Fibroblast of lung (primary cell): ENCODE measurements at regions not wholly inside any gene's neighbourhood (a gene's known extent, or its start where the extent isn't known, plus 50 kb on each side); places are given as distances from the start of the nearest gene placed in this dataset.

ENCODE experiments used
- DNase-seq, 2 donors: peaks; one replicate each; pipeline versions ENCODE4 v3.0.0 to v3.0.0-alpha.2; 2010; ENCODE audit warnings: low read depth in 2 of 2
- H2AFZ ChIP-seq: 2 replicates; pipeline ENCODE4 v1.5.1; 2012; ENCODE audit warnings: low read length, control low read depth, inconsistent platforms
- H3K27ac ChIP-seq: 2 replicates; pipeline ENCODE4 v1.5.1; 2011; ENCODE audit warnings: low read length, control low read depth; ENCODE audit not compliant: insufficient read depth
- H3K27me3 ChIP-seq: 2 replicates; pipeline ENCODE4 v1.5.1; 2011; ENCODE audit warnings: mild to moderate bottlenecking, low read length; ENCODE audit not compliant: control insufficient read depth, insufficient read depth
- H3K36me3 ChIP-seq: 2 replicates; pipeline ENCODE4 v1.5.1; 2011; ENCODE audit warnings: low read length; ENCODE audit not compliant: control insufficient read depth, insufficient read depth
- H3K4me1 ChIP-seq: 2 replicates; pipeline ENCODE4 v1.5.1; 2011; ENCODE audit warnings: low read length; ENCODE audit not compliant: control insufficient read depth, insufficient read depth; ENCODE audit errors: extremely low read depth
- H3K4me2 ChIP-seq: 2 replicates; pipeline ENCODE4 v1.5.1; 2011; ENCODE audit warnings: low read length, control low read depth; ENCODE audit not compliant: insufficient read depth; ENCODE audit errors: extremely low read depth
- H3K4me3 ChIP-seq, 4 experiments: fragments of 200-600 bp in 1 of 4; sonication (generic) in 1 of 4; replicated peaks in 1 of 4; 2 replicates each; pipeline ENCODE4 v1.5.1; 2011 to 2016; ENCODE audit warnings: low read length in 4 of 4, low read depth in 3 of 4, mild to moderate bottlenecking in 3 of 4, control low read depth in 2 of 4, inconsistent platforms in 1 of 4, mixed read lengths in 1 of 4; ENCODE audit not compliant: insufficient read depth in 1 of 4; ENCODE audit errors: control extremely low read depth in 1 of 4
- H3K79me2 ChIP-seq: 2 replicates; pipeline ENCODE4 v1.5.1; 2012; ENCODE audit warnings: mild to moderate bottlenecking, low read length, inconsistent platforms; ENCODE audit not compliant: control insufficient read depth, insufficient read depth
- H3K9ac ChIP-seq: 2 replicates; pipeline ENCODE4 v1.5.1; 2011; ENCODE audit warnings: mild to moderate bottlenecking, low read length, control low read depth; ENCODE audit not compliant: insufficient read depth
- H3K9me3 ChIP-seq: 2 replicates; pipeline ENCODE4 v1.5.1; 2012; ENCODE audit warnings: low read depth, low read length; ENCODE audit not compliant: control insufficient read depth, insufficient read depth
- H4K20me1 ChIP-seq: 2 replicates; pipeline ENCODE4 v1.5.1; 2011; ENCODE audit warnings: low read length; ENCODE audit not compliant: control insufficient read depth, insufficient read depth; ENCODE audit errors: extremely low read depth
- EZH2 ChIP-seq: IDR thresholded peaks from 2 replicates; pipeline ENCODE4 v1.5.1; 2012; ENCODE audit warnings: low read length, control low read depth, mild to moderate bottlenecking; ENCODE audit errors: missing control alignments
- TF ChIP-seq, protein P1 (sequence below), 2 donors: IDR thresholded peaks in 1 of 2; conservative IDR thresholded peaks in 1 of 2; 1 replicate in 1 of 2; 2 replicates in 1 of 2; pipeline ENCODE4 v1.5.1; 2011 to 2012; ENCODE audit warnings: low read length in 2 of 2, control low read depth in 1 of 2, inconsistent platforms in 1 of 2, low read depth in 1 of 2, mild to moderate bottlenecking in 1 of 2

DNA sequence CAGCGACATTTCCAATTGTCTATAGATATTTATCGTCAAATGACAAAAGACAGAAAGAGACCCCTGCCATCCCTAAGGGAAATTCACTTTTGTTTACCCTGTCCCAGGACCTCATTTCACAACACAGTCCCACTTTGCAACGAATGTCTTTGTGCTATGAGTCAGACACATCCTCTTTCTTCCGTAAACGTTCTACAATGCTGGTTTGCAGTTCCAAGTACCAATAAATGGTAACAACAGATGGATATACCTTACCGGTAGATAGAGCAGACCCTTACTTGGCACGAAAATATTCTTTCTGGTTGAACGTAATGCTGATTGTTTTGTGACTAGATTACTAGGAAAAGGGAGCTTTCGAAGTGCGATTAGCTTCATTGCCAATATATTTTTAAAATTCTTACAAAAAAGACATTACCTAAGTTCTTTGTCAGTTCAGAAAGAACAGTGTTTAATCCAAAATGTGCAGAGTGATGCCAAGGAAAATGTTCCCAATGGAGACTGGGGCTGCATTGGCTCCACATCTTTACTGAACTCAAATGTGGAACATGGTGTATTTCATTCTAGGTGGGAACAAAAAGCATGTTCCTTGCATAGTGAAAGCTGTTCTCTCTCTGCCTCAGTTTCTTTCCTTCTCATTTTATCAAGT lies 202.5 kb upstream of the SLC27A6 start:
- TF ChIP-seq, protein P1, sequence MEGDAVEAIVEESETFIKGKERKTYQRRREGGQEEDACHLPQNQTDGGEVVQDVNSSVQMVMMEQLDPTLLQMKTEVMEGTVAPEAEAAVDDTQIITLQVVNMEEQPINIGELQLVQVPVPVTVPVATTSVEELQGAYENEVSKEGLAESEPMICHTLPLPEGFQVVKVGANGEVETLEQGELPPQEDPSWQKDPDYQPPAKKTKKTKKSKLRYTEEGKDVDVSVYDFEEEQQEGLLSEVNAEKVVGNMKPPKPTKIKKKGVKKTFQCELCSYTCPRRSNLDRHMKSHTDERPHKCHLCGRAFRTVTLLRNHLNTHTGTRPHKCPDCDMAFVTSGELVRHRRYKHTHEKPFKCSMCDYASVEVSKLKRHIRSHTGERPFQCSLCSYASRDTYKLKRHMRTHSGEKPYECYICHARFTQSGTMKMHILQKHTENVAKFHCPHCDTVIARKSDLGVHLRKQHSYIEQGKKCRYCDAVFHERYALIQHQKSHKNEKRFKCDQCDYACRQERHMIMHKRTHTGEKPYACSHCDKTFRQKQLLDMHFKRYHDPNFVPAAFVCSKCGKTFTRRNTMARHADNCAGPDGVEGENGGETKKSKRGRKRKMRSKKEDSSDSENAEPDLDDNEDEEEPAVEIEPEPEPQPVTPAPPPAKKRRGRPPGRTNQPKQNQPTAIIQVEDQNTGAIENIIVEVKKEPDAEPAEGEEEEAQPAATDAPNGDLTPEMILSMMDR (conservative IDR thresholded peaks at IDR 0.05 in 1 of 2, IDR thresholded peaks at IDR 0.05 in 1 of 2; ENCODE audit: low read depth in 1 of 2, low read length in 2 of 2): no peak
- TF ChIP-seq EZH2: no peak
- H3K27me3 ChIP-seq: no peaks in the 10 kb centered on the region
- H3K36me3 ChIP-seq: no peaks in the 10 kb centered on the region
- H3K4me3 ChIP-seq: no peak overlapping the region
- no peaks in the 10 kb centered on the region for H3K79me2 ChIP-seq
- H3K27ac ChIP-seq: no peak overlapping the region
- H3K4me1 ChIP-seq: no peaks in the 10 kb centered on the region
- no peaks in the 10 kb centered on the region for H3K9me3 ChIP-seq
- H2AFZ ChIP-seq: no peak overlapping the region
- no peaks in the 10 kb centered on the region for H4K20me1 ChIP-seq
- no peak for DNase-seq
- no peak overlapping the region for H3K9ac ChIP-seq
- no peak overlapping the region for H3K4me2 ChIP-seq

DNA sequence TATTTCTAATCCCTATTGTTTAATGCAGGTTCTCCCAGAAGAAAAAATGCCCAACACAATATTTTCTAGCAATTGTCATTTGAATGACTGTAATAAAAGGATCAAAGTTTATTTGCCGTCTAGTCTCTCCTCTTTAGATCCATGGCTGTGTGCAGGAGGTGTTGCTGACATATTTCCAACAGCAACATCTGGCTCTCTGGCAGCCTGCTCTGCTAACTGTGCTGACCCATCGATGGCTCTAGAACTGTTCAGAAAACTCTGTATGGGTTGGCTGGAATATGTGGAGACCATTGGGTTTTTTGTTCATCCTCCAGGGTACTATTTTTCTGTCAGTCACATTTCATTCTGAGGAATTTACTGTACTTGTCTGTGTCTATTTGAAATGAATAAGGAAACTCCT lies 202.0 kb upstream of the SLC27A6 start:
- no peak overlapping the region for H3K4me2 ChIP-seq
- no peak overlapping the region for H3K9ac ChIP-seq
- TF ChIP-seq, protein P1 (conservative IDR thresholded peaks at IDR 0.05 in 1 of 2, IDR thresholded peaks at IDR 0.05 in 1 of 2; ENCODE audit: low read depth in 1 of 2, low read length in 2 of 2): no peak
- TF ChIP-seq EZH2: no peak
- no peaks in the 10 kb centered on the region for H3K27me3 ChIP-seq
- H3K9me3 ChIP-seq: no peaks in the 10 kb centered on the region
- no peak overlapping the region for H2AFZ ChIP-seq
- H3K36me3 ChIP-seq: no peaks in the 10 kb centered on the region
- H3K27ac ChIP-seq: no peak overlapping the region
- no peaks in the 10 kb centered on the region for H3K79me2 ChIP-seq
- H3K4me3 ChIP-seq: no peak overlapping the region
- peak in 1 of 2 donors; percentile 28 for DNase-seq
- no peaks in the 10 kb centered on the region for H4K20me1 ChIP-seq
- no peaks in the 10 kb centered on the region for H3K4me1 ChIP-seq

DNA sequence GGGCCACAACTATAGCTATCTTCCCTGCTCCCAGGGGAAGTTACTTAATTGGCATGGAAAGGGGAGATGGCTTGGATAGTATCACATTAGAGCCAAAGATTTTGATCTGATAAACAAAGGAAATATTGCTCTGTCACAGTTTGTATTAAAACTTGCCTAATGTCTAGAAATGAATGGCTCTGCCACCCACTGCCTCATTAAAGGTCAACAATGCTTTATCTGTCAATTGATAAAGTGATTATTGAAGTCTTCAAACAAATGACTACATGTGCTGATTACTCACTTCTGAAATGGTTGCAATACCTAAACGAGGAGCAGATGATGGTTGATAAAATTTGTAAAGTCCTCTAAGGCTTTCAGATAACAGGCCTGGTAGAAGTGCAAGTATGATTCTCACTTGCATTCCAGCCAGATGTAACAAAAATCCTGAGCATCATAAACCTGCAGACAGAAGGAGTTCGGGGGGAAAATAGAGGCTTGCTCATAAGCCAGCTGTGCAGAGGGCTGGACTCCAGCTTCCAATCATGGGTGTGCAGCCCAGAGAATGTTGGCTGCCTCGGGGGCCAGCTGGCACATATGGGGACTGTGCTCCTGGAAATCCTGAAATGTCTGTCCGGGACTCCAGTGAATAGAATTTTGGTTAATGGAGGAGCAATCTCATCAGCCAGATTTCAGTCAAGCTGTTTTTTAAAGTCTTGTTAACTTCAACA lies 200.5 kb upstream of the SLC27A6 start:
- TF ChIP-seq EZH2: no peak
- TF ChIP-seq, protein P1 (conservative IDR thresholded peaks at IDR 0.05 in 1 of 2, IDR thresholded peaks at IDR 0.05 in 1 of 2; ENCODE audit: low read depth in 1 of 2, low read length in 2 of 2): no peak
- no peaks in the 10 kb centered on the region for H4K20me1 ChIP-seq
- no peak for DNase-seq
- no peak overlapping the region for H3K4me3 ChIP-seq
- H2AFZ ChIP-seq: no peak overlapping the region
- no peaks in the 10 kb centered on the region for H3K36me3 ChIP-seq
- H3K9ac ChIP-seq: no peak overlapping the region
- no peaks in the 10 kb centered on the region for H3K9me3 ChIP-seq
- no peaks in the 10 kb centered on the region for H3K27me3 ChIP-seq
- no peaks in the 10 kb centered on the region for H3K4me1 ChIP-seq
- H3K79me2 ChIP-seq: no peaks in the 10 kb centered on the region
- H3K27ac ChIP-seq: no peak overlapping the region
- no peak overlapping the region for H3K4me2 ChIP-seq
